OCI-LY7 (cell line): ENCODE measurements at regions not wholly inside any gene's neighbourhood (a gene's known extent, or its start where the extent isn't known, plus 50 kb on each side); places are given as distances from the start of the nearest gene placed in this dataset.
A peak's percentile ranks its signal among the peaks of the same experiment; 100 is the strongest.

Experiments
- BruUV-seq: library from RNA; stranded (reverse); fragments of 400-500 nt; replicated peaks from 2 replicates; lab custom pipeline; 2021; lab: Mats Ljungman, UMichigan
- CTCF ChIA-PET: fragments of 300-600 bp; sonication (Branson Sonifier 250); formaldehyde crosslinking; loops from one replicate; lab custom pipeline; 2022; ENCODE audit warnings: antibody characterized with exemption; ENCODE audit not compliant: unreplicated experiment; lab: Charles Lee
- POLR2A ChIA-PET: fragments of 300-600 bp; sonication (Branson Sonifier 250); formaldehyde crosslinking; loops from one replicate; lab custom pipeline; 2022; ENCODE audit warnings: antibody characterized with exemption; lab: Charles Lee
- DNase-seq: peaks from one replicate; pipeline ENCODE4 v3.0.0-alpha.2; 2015; ENCODE audit warnings: low spot score
- H2AFZ ChIP-seq: fragments of 200-600 bp; sonication (generic), shearing (Covaris generic); 2 replicates; pipeline ENCODE4 v1.6.1; 2014; ENCODE audit warnings: mild to moderate bottlenecking, antibody characterized with exemption, low read length, moderate library complexity
- H3K27ac ChIP-seq: fragments of 200-600 bp; sonication (generic); 2 replicates; pipeline ENCODE4 v1.5.1; 2014; ENCODE audit warnings: mixed run types, low read depth, mild to moderate bottlenecking, moderate library complexity, low read length, inconsistent platforms; ENCODE audit not compliant: poor library complexity, severe bottlenecking
- H3K36me3 ChIP-seq: fragments of 200-600 bp; sonication (generic); 2 replicates; pipeline ENCODE4 v1.6.1; 2014; ENCODE audit warnings: mild to moderate bottlenecking, antibody characterized with exemption, low read length, moderate library complexity, mixed read lengths; ENCODE audit not compliant: insufficient read depth
- H3K4me1 ChIP-seq: fragments of 200-600 bp; sonication (generic); 2 replicates; pipeline ENCODE4 v1.5.1; 2014; ENCODE audit warnings: mild to moderate bottlenecking, low read length; ENCODE audit not compliant: insufficient read depth, poor library complexity, severe bottlenecking
- H3K4me2 ChIP-seq: fragments of 200-600 bp; sonication (generic); 2 replicates; pipeline ENCODE4 v1.6.1; 2014; ENCODE audit warnings: mild to moderate bottlenecking, low read length
- H3K4me3 ChIP-seq: fragments of 200-600 bp; sonication (generic); 2 replicates; pipeline ENCODE4 v1.5.1; 2014; ENCODE audit warnings: mild to moderate bottlenecking, low read depth, low read length; ENCODE audit not compliant: poor library complexity, severe bottlenecking
- H3K79me2 ChIP-seq: fragments of 200-600 bp; sonication (generic); 2 replicates; pipeline ENCODE4 v1.6.1; 2016; ENCODE audit warnings: low read depth, mild to moderate bottlenecking, low read length, moderate library complexity, mixed read lengths; ENCODE audit not compliant: insufficient read depth
- H3K9me2 ChIP-seq: fragments of 200-600 bp; sonication (generic); 2 replicates; pipeline ENCODE4 v1.6.1; 2016; ENCODE audit warnings: mild to moderate bottlenecking, low read length, mixed read lengths; ENCODE audit not compliant: insufficient read depth
- H3K9me3 ChIP-seq: fragments of 200-600 bp; sonication (generic); 2 replicates; pipeline ENCODE4 v1.6.1; 2014; ENCODE audit warnings: mild to moderate bottlenecking, mixed run types, low read length, mixed read lengths
- H4K20me1 ChIP-seq: fragments of 200-600 bp; sonication (generic); 2 replicates; pipeline ENCODE4 v1.6.1; 2014; ENCODE audit warnings: mild to moderate bottlenecking, antibody characterized with exemption, low read length, moderate library complexity, mixed read lengths; ENCODE audit not compliant: insufficient read depth
- EZH2phosphoT487 ChIP-seq: fragments of 200-600 bp; sonication (generic); IDR thresholded peaks from 2 replicates; pipeline ENCODE4 v1.6.1; 2018; ENCODE audit warnings: low read depth, borderline replicate concordance, mild to moderate bottlenecking, mixed run types, antibody characterized with exemption, low read length, moderate library complexity, mixed read lengths
- intact Hi-C: fragments of 100-400 bp; cut with micrococcal nuclease; formaldehyde crosslinking; loops from one replicate; pipeline ENCODE4 v1.10.0; 2022; ENCODE audit not compliant: unreplicated experiment
- TF ChIP-seq, protein P1 (sequence below): fragments of 200-600 bp; sonication (generic); conservative IDR thresholded peaks from 2 replicates; pipeline ENCODE4 v1.5.1; 2014; ENCODE audit warnings: mild to moderate bottlenecking, antibody characterized with exemption, low read length, moderate library complexity, mixed read lengths

DNA sequence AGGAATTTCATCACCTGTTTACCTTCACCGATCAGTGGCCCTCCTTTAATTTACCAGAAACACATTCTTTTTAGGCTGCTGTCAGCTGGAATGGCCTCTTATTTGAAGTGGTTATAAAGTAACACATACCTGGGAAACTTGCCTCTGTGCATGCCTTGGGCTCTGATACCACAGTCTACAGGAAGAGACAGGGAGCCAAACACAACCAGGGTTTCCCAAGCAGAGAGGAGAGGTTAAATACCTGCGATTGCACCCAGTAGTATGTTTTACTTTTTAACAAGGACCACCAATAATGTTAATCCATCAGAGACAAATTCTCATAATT is 444.0 kb upstream of the SGCG start:
- BruUV-seq, result no TSS peak
- H2AFZ ChIP-seq, result no peak overlapping the region
- H3K4me1 ChIP-seq, result no peaks in the 10 kb centered on the region
- ChIA-PET POLR2A (no interaction called here), CTCF (no interaction called here)
- DNase-seq, result no peak
- H3K4me3 ChIP-seq, result no peak overlapping the region
- no peaks in the 10 kb centered on the region for H3K9me2 ChIP-seq
- no peak for TF ChIP-seq EZH2phosphoT487
- TF ChIP-seq, protein P1, sequence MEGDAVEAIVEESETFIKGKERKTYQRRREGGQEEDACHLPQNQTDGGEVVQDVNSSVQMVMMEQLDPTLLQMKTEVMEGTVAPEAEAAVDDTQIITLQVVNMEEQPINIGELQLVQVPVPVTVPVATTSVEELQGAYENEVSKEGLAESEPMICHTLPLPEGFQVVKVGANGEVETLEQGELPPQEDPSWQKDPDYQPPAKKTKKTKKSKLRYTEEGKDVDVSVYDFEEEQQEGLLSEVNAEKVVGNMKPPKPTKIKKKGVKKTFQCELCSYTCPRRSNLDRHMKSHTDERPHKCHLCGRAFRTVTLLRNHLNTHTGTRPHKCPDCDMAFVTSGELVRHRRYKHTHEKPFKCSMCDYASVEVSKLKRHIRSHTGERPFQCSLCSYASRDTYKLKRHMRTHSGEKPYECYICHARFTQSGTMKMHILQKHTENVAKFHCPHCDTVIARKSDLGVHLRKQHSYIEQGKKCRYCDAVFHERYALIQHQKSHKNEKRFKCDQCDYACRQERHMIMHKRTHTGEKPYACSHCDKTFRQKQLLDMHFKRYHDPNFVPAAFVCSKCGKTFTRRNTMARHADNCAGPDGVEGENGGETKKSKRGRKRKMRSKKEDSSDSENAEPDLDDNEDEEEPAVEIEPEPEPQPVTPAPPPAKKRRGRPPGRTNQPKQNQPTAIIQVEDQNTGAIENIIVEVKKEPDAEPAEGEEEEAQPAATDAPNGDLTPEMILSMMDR, result no peak
- no peaks in the 10 kb centered on the region for H3K79me2 ChIP-seq
- H4K20me1 ChIP-seq, result no peaks in the 10 kb centered on the region
- intact Hi-C loops, result no loop called here
- H3K27ac ChIP-seq, result no peak overlapping the region
- H3K9me3 ChIP-seq, result no peaks in the 10 kb centered on the region
- H3K4me2 ChIP-seq, result no peak overlapping the region
- no peaks in the 10 kb centered on the region for H3K36me3 ChIP-seq

DNA sequence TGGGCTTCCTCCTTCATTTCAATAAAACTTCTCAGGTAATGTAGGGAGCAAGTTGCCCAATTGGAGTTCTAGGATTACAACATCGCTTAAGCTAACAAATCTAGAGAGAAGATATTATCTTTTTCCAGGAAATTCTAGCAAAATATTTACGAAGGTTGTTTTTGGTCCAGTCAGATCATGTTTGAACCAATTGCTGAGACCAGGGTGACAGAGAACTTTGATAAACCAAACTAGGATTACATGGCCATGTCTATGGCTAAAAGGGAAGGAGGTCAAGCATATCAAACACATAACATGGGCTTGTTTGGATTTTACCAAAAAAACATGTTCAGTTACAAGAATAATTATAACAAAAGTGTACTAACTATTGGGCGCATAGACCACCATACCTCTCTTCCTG is 442.4 kb upstream of the SGCG start:
- Histone ChIP-seq H3K4me2 (no peak overlapping the region), H3K79me2 (no peaks in the 10 kb centered on the region), H3K36me3 (no peaks in the 10 kb centered on the region), H3K9me3 (no peaks in the 10 kb centered on the region), H3K9me2 (no peaks in the 10 kb centered on the region), H4K20me1 (no peaks in the 10 kb centered on the region), H3K4me3 (no peak overlapping the region), H2AFZ (no peak overlapping the region), H3K27ac (no peak overlapping the region), H3K4me1 (no peaks in the 10 kb centered on the region)
- DNase-seq, result no peak
- no TSS peak for BruUV-seq
- POLR2A ChIA-PET, result no interaction called here
- CTCF ChIA-PET, result no interaction called here
- intact Hi-C loops, result no loop called here
- TF ChIP-seq EZH2phosphoT487, result no peak
- TF ChIP-seq, protein P1, result no peak

DNA sequence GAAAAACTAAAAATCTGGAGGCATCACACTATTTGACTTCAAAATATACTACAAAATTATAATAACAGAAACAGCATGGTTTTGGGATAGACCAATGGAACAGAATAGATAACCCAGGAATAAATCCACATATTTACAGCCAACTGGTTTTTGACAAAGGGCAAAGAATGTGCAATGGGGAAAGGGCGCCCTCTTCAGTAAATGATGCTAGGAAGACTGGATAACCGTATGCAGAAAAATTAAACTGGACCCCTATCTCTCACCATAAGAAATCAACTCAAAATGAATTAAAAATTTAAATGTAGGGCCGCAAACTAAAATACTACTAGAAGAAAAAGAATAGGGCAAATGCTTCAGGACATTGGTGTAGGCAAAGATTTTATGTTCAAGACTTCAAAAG is 440.5 kb upstream of the SGCG start:
- no peak overlapping the region for H2AFZ ChIP-seq
- TF ChIP-seq, protein P1, result peak; percentile 55
- no peak for TF ChIP-seq EZH2phosphoT487
- no peaks in the 10 kb centered on the region for H3K36me3 ChIP-seq
- H3K79me2 ChIP-seq, result no peaks in the 10 kb centered on the region
- CTCF ChIA-PET, result no interaction called here
- POLR2A ChIA-PET, result no interaction called here
- H3K9me3 ChIP-seq, result no peaks in the 10 kb centered on the region
- H3K27ac ChIP-seq, result no peak overlapping the region
- no TSS peak for BruUV-seq
- no peaks in the 10 kb centered on the region for H3K4me1 ChIP-seq
- H3K9me2 ChIP-seq, result no peaks in the 10 kb centered on the region
- no peak overlapping the region for H3K4me3 ChIP-seq
- H4K20me1 ChIP-seq, result no peaks in the 10 kb centered on the region
- intact Hi-C loops, result no loop called here
- H3K4me2 ChIP-seq, result no peak overlapping the region
- no peak for DNase-seq
